PC-3 (cell line): ENCODE measurements at regions not wholly inside any gene's neighbourhood (a gene's known extent, or its start where the extent isn't known, plus 50 kb on each side); places are given as distances from the start of the nearest gene placed in this dataset.

Source experiments
- ATAC-seq: fragments of 200-7000 bp; cut with Tn5 transposase; 2 replicates; pipeline ENCODE4 v1.9.1; 2020; ENCODE audit warnings: mild to moderate bottlenecking, moderate library complexity
- BruUV-seq: library from RNA; stranded (reverse); fragments of 400-500 nt; replicated peaks from 2 replicates; lab custom pipeline; 2021; lab: Mats Ljungman, UMichigan
- CTCF ChIA-PET: fragments of 300-600 bp; sonication (Branson Sonifier 250); formaldehyde crosslinking; loops from one replicate; lab custom pipeline; 2022; ENCODE audit warnings: antibody characterized with exemption; lab: Charles Lee
- POLR2A ChIA-PET: fragments of 300-600 bp; sonication (Branson Sonifier 250); formaldehyde crosslinking; loops from one replicate; lab custom pipeline; 2022; ENCODE audit warnings: antibody characterized with exemption; ENCODE audit not compliant: unreplicated experiment; lab: Charles Lee
- DNase-seq: peaks from one replicate; pipeline ENCODE4 v3.0.0-alpha.2; 2015
- H2AFZ ChIP-seq: fragments of 300-600 bp; sonication (generic); 2 replicates; pipeline ENCODE4 v1.6.0; 2016; ENCODE audit warnings: antibody characterized with exemption, low read length
- H3F3A ChIP-seq: fragments of 300-600 bp; sonication (generic); one replicate; pipeline ENCODE4 v1.6.0; 2017; ENCODE audit warnings: antibody characterized with exemption, low read length, control low read depth, mild to moderate bottlenecking; ENCODE audit not compliant: unreplicated experiment
- H3K27ac ChIP-seq: fragments of 300-600 bp; sonication (generic); 2 replicates; pipeline ENCODE4 v1.5.1; 2016; ENCODE audit warnings: mild to moderate bottlenecking, low read length
- H3K27me3 ChIP-seq: fragments of 300-600 bp; sonication (generic); 2 replicates; pipeline ENCODE4 v1.6.1; 2016; ENCODE audit warnings: low read length, mixed read lengths
- H3K36me3 ChIP-seq: fragments of 300-600 bp; sonication (generic); 2 replicates; pipeline ENCODE4 v1.6.1; 2016; ENCODE audit warnings: low read depth, mixed run types, low read length, mixed read lengths
- H3K4me1 ChIP-seq: fragments of 300-600 bp; sonication (generic); 2 replicates; pipeline ENCODE4 v1.5.1; 2016; ENCODE audit warnings: low read length; ENCODE audit not compliant: insufficient read depth
- H3K4me2 ChIP-seq: fragments of 300-600 bp; sonication (generic); 2 replicates; pipeline ENCODE4 v1.6.0; 2016; ENCODE audit warnings: low read length
- H3K4me3 ChIP-seq: fragments of 300-600 bp; sonication (generic); 2 replicates; pipeline ENCODE4 v1.5.1; 2016; ENCODE audit warnings: mild to moderate bottlenecking, low read length, mixed read lengths
- H3K79me2 ChIP-seq: fragments of 300-600 bp; sonication (generic); 2 replicates; pipeline ENCODE4 v1.6.1; 2017; ENCODE audit warnings: low read length, mixed read lengths
- H3K9ac ChIP-seq: fragments of 300-600 bp; sonication (generic); 2 replicates; pipeline ENCODE4 v1.6.0; 2016; ENCODE audit warnings: mild to moderate bottlenecking, low read length
- H3K9me2 ChIP-seq: fragments of 300-600 bp; sonication (generic); replicated peaks from 2 replicates; pipeline ENCODE4 v1.6.1; 2016; ENCODE audit warnings: mixed run types, low read length, mixed read lengths
- H3K9me3 ChIP-seq: fragments of 300-600 bp; sonication (generic); 2 replicates; pipeline ENCODE4 v1.6.1; 2016; ENCODE audit warnings: low read length, mixed read lengths
- H4K20me1 ChIP-seq: fragments of 300-600 bp; sonication (generic); 2 replicates; pipeline ENCODE4 v1.6.1; 2016; ENCODE audit warnings: low read length, mixed read lengths
- EZH2 ChIP-seq: fragments of 300-600 bp; sonication (generic); IDR thresholded peaks from one replicate; pipeline ENCODE4 v1.6.1; 2017; ENCODE audit warnings: antibody characterized with exemption, mild to moderate bottlenecking, low read length; ENCODE audit not compliant: unreplicated experiment
- EZH2phosphoT487 ChIP-seq: fragments of 300-600 bp; sonication (generic); IDR thresholded peaks from 2 replicates; pipeline ENCODE4 v1.6.1; 2018; ENCODE audit warnings: mild to moderate bottlenecking, antibody characterized with exemption, low read length, borderline replicate concordance
- intact Hi-C: fragments of 100-400 bp; cut with micrococcal nuclease; formaldehyde crosslinking; loops from 2 replicates; pipeline ENCODE4 v1.9.0; 2023
- TF ChIP-seq, protein P1 (sequence below): fragments of 300-600 bp; sonication (generic); conservative IDR thresholded peaks from 2 replicates; pipeline ENCODE4 v1.5.1; 2017; ENCODE audit warnings: antibody characterized with exemption, low read depth, mild to moderate bottlenecking, low read length

GRCh38 chr2:11889101-11889850 is 142.8 kb downstream of the LPIN1 start:
- Histone ChIP-seq H3K9ac (no peak overlapping the region), H3K36me3 (no peaks in the 10 kb centered on the region), H3K9me3 (peaks cover 15% of the 10 kb centered on the region), H3K4me1 (no peaks in the 10 kb centered on the region), H3K27me3 (no peaks in the 10 kb centered on the region), H3K9me2 (no peaks in the 10 kb centered on the region), H3F3A (no peaks in the 10 kb centered on the region), H3K79me2 (no peaks in the 10 kb centered on the region), H2AFZ (no peak overlapping the region), H3K4me3 (no peak overlapping the region), H3K4me2 (no peak overlapping the region), H4K20me1 (no peaks in the 10 kb centered on the region), H3K27ac (no peak overlapping the region)
- CTCF ChIA-PET = no interaction called here
- intact Hi-C loops = no loop called here
- POLR2A ChIA-PET = no interaction called here
- TF ChIP-seq EZH2phosphoT487 (no peak), EZH2 (no peak)
- TF ChIP-seq, protein P1, sequence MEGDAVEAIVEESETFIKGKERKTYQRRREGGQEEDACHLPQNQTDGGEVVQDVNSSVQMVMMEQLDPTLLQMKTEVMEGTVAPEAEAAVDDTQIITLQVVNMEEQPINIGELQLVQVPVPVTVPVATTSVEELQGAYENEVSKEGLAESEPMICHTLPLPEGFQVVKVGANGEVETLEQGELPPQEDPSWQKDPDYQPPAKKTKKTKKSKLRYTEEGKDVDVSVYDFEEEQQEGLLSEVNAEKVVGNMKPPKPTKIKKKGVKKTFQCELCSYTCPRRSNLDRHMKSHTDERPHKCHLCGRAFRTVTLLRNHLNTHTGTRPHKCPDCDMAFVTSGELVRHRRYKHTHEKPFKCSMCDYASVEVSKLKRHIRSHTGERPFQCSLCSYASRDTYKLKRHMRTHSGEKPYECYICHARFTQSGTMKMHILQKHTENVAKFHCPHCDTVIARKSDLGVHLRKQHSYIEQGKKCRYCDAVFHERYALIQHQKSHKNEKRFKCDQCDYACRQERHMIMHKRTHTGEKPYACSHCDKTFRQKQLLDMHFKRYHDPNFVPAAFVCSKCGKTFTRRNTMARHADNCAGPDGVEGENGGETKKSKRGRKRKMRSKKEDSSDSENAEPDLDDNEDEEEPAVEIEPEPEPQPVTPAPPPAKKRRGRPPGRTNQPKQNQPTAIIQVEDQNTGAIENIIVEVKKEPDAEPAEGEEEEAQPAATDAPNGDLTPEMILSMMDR = no peak
- no peak for ATAC-seq
- DNase-seq = no peak
- no TSS peak for BruUV-seq

GRCh38 chr2:11889854-11890253 is 143.4 kb downstream of the LPIN1 start:
- Histone ChIP-seq H3K4me2 (no peak overlapping the region), H3K4me3 (no peak overlapping the region), H4K20me1 (no peaks in the 10 kb centered on the region), H2AFZ (no peak overlapping the region), H3K27me3 (no peaks in the 10 kb centered on the region), H3K9me3 (peaks cover 15% of the 10 kb centered on the region), H3K79me2 (no peaks in the 10 kb centered on the region), H3K27ac (no peak overlapping the region), H3K4me1 (no peaks in the 10 kb centered on the region), H3K9me2 (no peaks in the 10 kb centered on the region), H3K36me3 (no peaks in the 10 kb centered on the region), H3F3A (no peaks in the 10 kb centered on the region), H3K9ac (no peak overlapping the region)
- ChIA-PET CTCF (no interaction called here), POLR2A (no interaction called here)
- intact Hi-C loops = no loop called here
- DNase-seq (no peak), ATAC-seq (no peak)
- TF ChIP-seq, protein P1 = no peak
- TF ChIP-seq EZH2 = no peak
- no peak for TF ChIP-seq EZH2phosphoT487
- BruUV-seq = no TSS peak

DNA sequence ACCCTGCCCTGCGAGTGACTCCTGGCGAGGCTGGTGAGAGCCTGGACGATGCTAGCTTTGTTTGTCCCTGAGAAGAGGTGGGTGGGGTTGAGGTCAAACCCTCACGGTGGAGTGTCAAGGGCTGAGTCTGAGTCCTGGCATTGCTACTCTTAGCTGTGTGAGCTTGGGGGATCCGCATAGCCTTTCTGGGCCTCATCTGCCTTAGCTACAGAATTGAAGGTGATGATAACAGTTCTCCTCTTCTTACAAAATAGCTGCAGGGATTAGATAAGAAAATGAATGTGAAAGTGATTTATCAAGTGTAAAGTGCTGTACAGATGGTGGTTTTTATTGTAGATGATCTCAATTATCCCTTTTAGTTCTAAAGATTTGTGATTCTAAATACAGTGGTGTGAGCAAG is 144.6 kb downstream of the LPIN1 start:
- BruUV-seq = no TSS peak
- H3K79me2 ChIP-seq = no peaks in the 10 kb centered on the region
- no peaks in the 10 kb centered on the region for H3K27me3 ChIP-seq
- ChIA-PET CTCF (no interaction called here), POLR2A (no interaction called here)
- DNase-seq = no peak
- H3K4me3 ChIP-seq = no peak overlapping the region
- H3F3A ChIP-seq = no peaks in the 10 kb centered on the region
- H3K27ac ChIP-seq = no peak overlapping the region
- H3K36me3 ChIP-seq = no peaks in the 10 kb centered on the region
- TF ChIP-seq, protein P1 = no peak
- TF ChIP-seq EZH2phosphoT487 = no peak
- TF ChIP-seq EZH2 = no peak
- peaks cover 15% of the 10 kb centered on the region for H3K9me3 ChIP-seq
- no peak overlapping the region for H2AFZ ChIP-seq
- H4K20me1 ChIP-seq = no peaks in the 10 kb centered on the region
- no peaks in the 10 kb centered on the region for H3K9me2 ChIP-seq
- H3K4me2 ChIP-seq = no peak overlapping the region
- intact Hi-C loops = no loop called here
- H3K4me1 ChIP-seq = no peaks in the 10 kb centered on the region
- H3K9ac ChIP-seq = no peak overlapping the region
- no peak for ATAC-seq
